ENCODE measurements at regions not wholly inside any gene's neighbourhood (a gene's known extent, or its start where the extent isn't known, plus 50 kb on each side); places are given as distances from the start of the nearest gene placed in this dataset.

DNA sequence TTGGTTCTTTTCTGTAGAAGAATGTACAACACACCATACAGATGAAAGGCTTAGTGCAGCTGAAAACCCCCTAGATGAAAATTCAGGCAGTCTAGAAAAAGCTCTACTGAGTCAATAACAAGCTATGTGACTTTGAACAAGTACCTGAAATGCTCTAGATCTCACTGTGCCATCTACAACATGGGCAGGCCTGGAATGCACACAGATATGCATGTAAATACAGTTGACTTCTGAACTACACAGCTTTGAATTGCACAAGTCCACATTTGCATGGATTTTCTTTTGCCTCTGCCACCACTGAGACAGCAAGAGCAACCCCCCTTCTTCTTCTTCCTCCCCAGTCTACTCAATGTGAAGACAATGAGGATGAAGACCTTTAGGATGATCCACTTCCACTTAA lies 98.4 kb downstream of the CNTN3 start:
- Histone ChIP-seq H3K9me3 (ENCODE audit: control insufficient read depth in 2 of 2, insufficient read depth in 1 of 2, low read depth in 1 of 2, low read length in 1 of 2) (no peaks in the 10 kb centered on the region), H3K27ac (ENCODE audit: low read depth in 2 of 2, low read length in 1 of 2) (no peak overlapping the region), H3K4me3 (ENCODE audit: low read depth in 1 of 2, low read length in 2 of 2) (no peak overlapping the region), H3K36me3 (ENCODE audit: control insufficient read depth in 2 of 2, insufficient read depth in 2 of 2, low read length in 1 of 2) (no peaks in the 10 kb centered on the region), H3K27me3 (ENCODE audit: control insufficient read depth in 1 of 2, insufficient read depth in 2 of 2, low read length in 2 of 2) (no peaks in the 10 kb centered on the region), H3K4me1 (ENCODE audit: control insufficient read depth in 2 of 2, insufficient read depth in 2 of 2, low read length in 1 of 2) (no peaks in the 10 kb centered on the region)

GRCh38 chr3:74515451-74515850 lies 99.0 kb downstream of the CNTN3 start:
- 88 to 89% methylated on average over 3 of the region's 3 CpGs for WGBS, 2 donors
- Histone ChIP-seq H3K27ac (ENCODE audit: low read depth in 2 of 2, low read length in 1 of 2) (no peak overlapping the region), H3K36me3 (ENCODE audit: control insufficient read depth in 2 of 2, insufficient read depth in 2 of 2, low read length in 1 of 2) (no peaks in the 10 kb centered on the region), H3K4me3 (ENCODE audit: low read depth in 1 of 2, low read length in 2 of 2) (no peak overlapping the region), H3K4me1 (ENCODE audit: control insufficient read depth in 2 of 2, insufficient read depth in 2 of 2, low read length in 1 of 2) (no peaks in the 10 kb centered on the region), H3K27me3 (ENCODE audit: control insufficient read depth in 1 of 2, insufficient read depth in 2 of 2, low read length in 2 of 2) (no peaks in the 10 kb centered on the region), H3K9me3 (ENCODE audit: control insufficient read depth in 2 of 2, insufficient read depth in 1 of 2, low read depth in 1 of 2, low read length in 1 of 2) (no peaks in the 10 kb centered on the region)

DNA sequence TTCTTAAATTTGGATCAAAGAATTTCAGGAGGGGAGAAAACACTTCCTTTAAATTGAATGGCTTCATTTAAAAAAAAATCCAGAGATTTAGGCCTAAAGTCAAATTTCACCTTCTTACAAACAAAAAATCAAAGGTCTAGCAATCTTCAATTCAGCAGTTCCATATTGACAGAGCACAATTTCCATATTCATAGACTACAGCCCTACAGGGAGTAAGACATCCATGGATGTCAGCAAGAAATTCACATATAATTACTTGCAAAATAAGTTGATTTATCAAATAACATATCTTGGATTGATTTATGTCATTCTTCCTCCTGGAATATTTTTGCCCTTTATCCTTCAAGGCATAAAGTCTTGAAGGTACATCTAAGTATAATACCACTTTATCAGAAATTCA lies 103.4 kb downstream of the CNTN3 start:
- Histone ChIP-seq H3K27ac (ENCODE audit: low read depth in 2 of 2, low read length in 1 of 2) (no peak overlapping the region), H3K4me3 (ENCODE audit: low read depth in 1 of 2, low read length in 2 of 2) (no peak overlapping the region), H3K36me3 (ENCODE audit: control insufficient read depth in 2 of 2, insufficient read depth in 2 of 2, low read length in 1 of 2) (no peaks in the 10 kb centered on the region), H3K27me3 (ENCODE audit: control insufficient read depth in 1 of 2, insufficient read depth in 2 of 2, low read length in 2 of 2) (no peaks in the 10 kb centered on the region), H3K9me3 (ENCODE audit: control insufficient read depth in 2 of 2, insufficient read depth in 1 of 2, low read depth in 1 of 2, low read length in 1 of 2) (no peaks in the 10 kb centered on the region), H3K4me1 (ENCODE audit: control insufficient read depth in 2 of 2, insufficient read depth in 2 of 2, low read length in 1 of 2) (no peaks in the 10 kb centered on the region)

DNA sequence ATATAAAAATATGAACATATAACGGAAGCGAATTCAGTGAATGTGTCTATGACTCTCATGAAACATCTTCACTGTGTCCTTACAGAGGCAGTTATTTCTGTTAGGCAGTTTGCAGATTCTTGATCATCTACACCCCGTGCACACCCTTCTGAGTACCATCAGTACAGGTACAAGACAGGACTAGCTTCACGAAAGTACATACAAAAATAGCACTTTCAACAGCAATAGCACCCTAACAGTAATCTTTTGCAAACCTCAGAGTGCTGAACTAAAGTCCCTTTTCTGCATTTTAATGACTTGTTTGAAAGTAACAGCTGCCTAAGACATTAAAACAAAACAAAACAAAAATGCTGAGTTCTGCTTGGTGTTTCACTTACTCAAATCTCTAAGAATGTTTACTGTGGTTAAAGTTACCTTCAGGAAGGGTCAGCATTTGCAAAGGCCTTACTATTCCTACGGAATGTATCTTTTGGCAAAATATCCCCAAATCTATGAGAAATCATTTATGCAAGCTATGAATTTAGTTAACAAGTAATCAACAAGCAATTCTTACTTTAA lies 104.1 kb downstream of the CNTN3 start:
- no peaks in the 10 kb centered on the region for H3K9me3 ChIP-seq (ENCODE audit: control insufficient read depth in 2 of 2, insufficient read depth in 1 of 2, low read depth in 1 of 2, low read length in 1 of 2)
- no peak overlapping the region for H3K27ac ChIP-seq (ENCODE audit: low read depth in 2 of 2, low read length in 1 of 2)
- 71 to 75% methylated on average over 5 of the region's 5 CpGs for WGBS, 2 donors
- no peaks in the 10 kb centered on the region for H3K36me3 ChIP-seq (ENCODE audit: control insufficient read depth in 2 of 2, insufficient read depth in 2 of 2, low read length in 1 of 2)
- no peak overlapping the region for H3K4me3 ChIP-seq (ENCODE audit: low read depth in 1 of 2, low read length in 2 of 2)
- no peaks in the 10 kb centered on the region for H3K4me1 ChIP-seq (ENCODE audit: control insufficient read depth in 2 of 2, insufficient read depth in 2 of 2, low read length in 1 of 2)
- no peaks in the 10 kb centered on the region for H3K27me3 ChIP-seq (ENCODE audit: control insufficient read depth in 1 of 2, insufficient read depth in 2 of 2, low read length in 2 of 2)

- 85 to 89% methylated on average over 6 of the region's 6 CpGs for WGBS, 2 donors
- Histone ChIP-seq H3K27me3 (ENCODE audit: control insufficient read depth in 1 of 2, insufficient read depth in 2 of 2, low read length in 2 of 2) (no peaks in the 10 kb centered on the region), H3K27ac (ENCODE audit: low read depth in 2 of 2, low read length in 1 of 2) (no peak overlapping the region)
Observed at GRCh38 chr3:74507691-74508090, 106.8 kb downstream of the CNTN3 start.

GRCh38 chr3:74506246-74506645 lies 108.2 kb downstream of the CNTN3 start:
- no peaks in the 10 kb centered on the region for H3K4me1 ChIP-seq (ENCODE audit: control insufficient read depth in 2 of 2, insufficient read depth in 2 of 2, low read length in 1 of 2)
- H3K4me3 ChIP-seq (ENCODE audit: low read depth in 1 of 2, low read length in 2 of 2) = no peak overlapping the region
- 48 to 58% methylated on average over 1 of the region's 1 CpG for WGBS, 2 donors
- no peaks in the 10 kb centered on the region for H3K36me3 ChIP-seq (ENCODE audit: control insufficient read depth in 2 of 2, insufficient read depth in 2 of 2, low read length in 1 of 2)
- H3K27ac ChIP-seq (ENCODE audit: low read depth in 2 of 2, low read length in 1 of 2) = no peak overlapping the region
- no peaks in the 10 kb centered on the region for H3K27me3 ChIP-seq (ENCODE audit: control insufficient read depth in 1 of 2, insufficient read depth in 2 of 2, low read length in 2 of 2)
- H3K9me3 ChIP-seq (ENCODE audit: control insufficient read depth in 2 of 2, insufficient read depth in 1 of 2, low read depth in 1 of 2, low read length in 1 of 2) = no peaks in the 10 kb centered on the region

More at GRCh38 chr3:74507691-74508090, 106.8 kb downstream of the CNTN3 start:
- Histone ChIP-seq H3K4me1 (ENCODE audit: control insufficient read depth in 2 of 2, insufficient read depth in 2 of 2, low read length in 1 of 2) (no peaks in the 10 kb centered on the region), H3K36me3 (ENCODE audit: control insufficient read depth in 2 of 2, insufficient read depth in 2 of 2, low read length in 1 of 2) (no peaks in the 10 kb centered on the region), H3K4me3 (ENCODE audit: low read depth in 1 of 2, low read length in 2 of 2) (no peak overlapping the region), H3K9me3 (ENCODE audit: control insufficient read depth in 2 of 2, insufficient read depth in 1 of 2, low read depth in 1 of 2, low read length in 1 of 2) (no peaks in the 10 kb centered on the region)

DNA sequence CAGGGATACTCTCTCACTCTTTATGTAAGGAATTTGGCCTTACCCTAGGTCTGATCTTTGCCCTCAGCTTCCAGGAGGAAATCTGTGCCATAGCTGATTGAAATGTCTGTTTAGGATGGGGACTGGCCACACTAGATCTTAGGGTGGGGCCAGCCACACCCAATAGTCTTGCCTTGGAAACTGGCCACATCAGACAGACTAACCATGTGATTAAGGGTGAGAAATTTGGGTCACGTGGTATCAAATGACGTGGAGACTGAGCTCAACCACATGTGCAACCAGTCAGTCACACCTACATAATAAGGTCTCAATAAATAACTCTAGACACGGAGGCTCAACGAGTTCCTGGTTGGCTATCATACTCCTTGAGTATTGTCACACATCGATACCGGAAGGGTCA lies 113.5 kb downstream of the CNTN3 start:
- H3K27me3 ChIP-seq (ENCODE audit: control insufficient read depth in 1 of 2, insufficient read depth in 2 of 2, low read length in 2 of 2) = no peaks in the 10 kb centered on the region
- no peaks in the 10 kb centered on the region for H3K36me3 ChIP-seq (ENCODE audit: control insufficient read depth in 2 of 2, insufficient read depth in 2 of 2, low read length in 1 of 2)
- H3K27ac ChIP-seq (ENCODE audit: low read depth in 2 of 2, low read length in 1 of 2) = no peak overlapping the region
- 70 to 78% methylated on average over 6 of the region's 6 CpGs for WGBS, 2 donors
- no peaks in the 10 kb centered on the region for H3K4me1 ChIP-seq (ENCODE audit: control insufficient read depth in 2 of 2, insufficient read depth in 2 of 2, low read length in 1 of 2)
- H3K9me3 ChIP-seq (ENCODE audit: control insufficient read depth in 2 of 2, insufficient read depth in 1 of 2, low read depth in 1 of 2, low read length in 1 of 2) = no peaks in the 10 kb centered on the region
- no peak overlapping the region for H3K4me3 ChIP-seq (ENCODE audit: low read depth in 1 of 2, low read length in 2 of 2)

DNA sequence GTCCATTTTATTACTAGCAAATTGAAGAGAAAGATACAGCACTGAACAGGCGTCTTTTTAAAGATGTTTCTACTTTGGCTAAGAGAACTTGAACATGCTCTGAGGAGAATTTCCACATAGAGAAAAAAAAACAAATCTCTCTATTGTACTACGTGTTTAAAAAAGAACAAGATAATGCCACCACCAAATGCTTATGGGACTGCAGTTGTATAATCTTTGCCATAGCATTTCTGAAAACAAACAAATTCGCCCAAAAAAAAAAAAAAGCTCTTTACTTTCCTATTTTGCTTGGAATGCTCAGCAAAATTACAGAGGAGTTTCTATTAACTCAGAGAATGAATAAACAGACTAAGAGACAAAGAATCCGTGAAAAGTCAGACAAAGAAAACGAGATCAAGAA lies 114.2 kb downstream of the CNTN3 start:
- Histone ChIP-seq H3K36me3 (ENCODE audit: control insufficient read depth in 2 of 2, insufficient read depth in 2 of 2, low read length in 1 of 2) (no peaks in the 10 kb centered on the region), H3K9me3 (ENCODE audit: control insufficient read depth in 2 of 2, insufficient read depth in 1 of 2, low read depth in 1 of 2, low read length in 1 of 2) (no peaks in the 10 kb centered on the region), H3K4me1 (ENCODE audit: control insufficient read depth in 2 of 2, insufficient read depth in 2 of 2, low read length in 1 of 2) (no peaks in the 10 kb centered on the region), H3K27ac (ENCODE audit: low read depth in 2 of 2, low read length in 1 of 2) (no peak overlapping the region), H3K27me3 (ENCODE audit: control insufficient read depth in 1 of 2, insufficient read depth in 2 of 2, low read length in 2 of 2) (no peaks in the 10 kb centered on the region), H3K4me3 (ENCODE audit: low read depth in 1 of 2, low read length in 2 of 2) (no peak overlapping the region)
- 34 to 50% methylated on average over 5 of the region's 5 CpGs for WGBS, 2 donors

DNA sequence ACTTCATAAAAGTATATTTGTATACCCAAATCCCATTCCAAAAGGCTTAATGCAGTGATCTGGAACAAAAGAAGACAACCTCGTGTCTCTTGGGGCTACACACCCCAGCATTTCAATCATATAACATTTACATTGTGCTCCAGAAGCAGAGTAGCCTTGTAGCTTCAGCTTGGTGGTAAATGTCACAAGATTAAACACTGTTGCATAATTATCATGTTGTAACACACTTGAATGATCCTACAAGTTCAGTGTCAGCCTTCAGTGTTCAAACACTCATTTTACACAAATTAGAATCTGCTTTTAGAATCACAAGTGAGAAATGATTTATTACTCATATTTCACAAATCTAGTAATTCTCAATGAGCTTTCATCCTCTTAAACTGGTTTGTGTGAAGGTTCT lies 122.6 kb downstream of the CNTN3 start:
- Histone ChIP-seq H3K27ac (ENCODE audit: low read depth in 2 of 2, low read length in 1 of 2) (no peak overlapping the region), H3K9me3 (ENCODE audit: control insufficient read depth in 2 of 2, insufficient read depth in 1 of 2, low read depth in 1 of 2, low read length in 1 of 2) (no peaks in the 10 kb centered on the region), H3K4me3 (ENCODE audit: low read depth in 1 of 2, low read length in 2 of 2) (no peak overlapping the region), H3K27me3 (ENCODE audit: control insufficient read depth in 1 of 2, insufficient read depth in 2 of 2, low read length in 2 of 2) (no peaks in the 10 kb centered on the region), H3K4me1 (ENCODE audit: control insufficient read depth in 2 of 2, insufficient read depth in 2 of 2, low read length in 1 of 2) (no peaks in the 10 kb centered on the region), H3K36me3 (ENCODE audit: control insufficient read depth in 2 of 2, insufficient read depth in 2 of 2, low read length in 1 of 2) (no peaks in the 10 kb centered on the region)
- WGBS, 2 donors = 42 to 49% methylated on average over 1 of the region's 1 CpG

DNA sequence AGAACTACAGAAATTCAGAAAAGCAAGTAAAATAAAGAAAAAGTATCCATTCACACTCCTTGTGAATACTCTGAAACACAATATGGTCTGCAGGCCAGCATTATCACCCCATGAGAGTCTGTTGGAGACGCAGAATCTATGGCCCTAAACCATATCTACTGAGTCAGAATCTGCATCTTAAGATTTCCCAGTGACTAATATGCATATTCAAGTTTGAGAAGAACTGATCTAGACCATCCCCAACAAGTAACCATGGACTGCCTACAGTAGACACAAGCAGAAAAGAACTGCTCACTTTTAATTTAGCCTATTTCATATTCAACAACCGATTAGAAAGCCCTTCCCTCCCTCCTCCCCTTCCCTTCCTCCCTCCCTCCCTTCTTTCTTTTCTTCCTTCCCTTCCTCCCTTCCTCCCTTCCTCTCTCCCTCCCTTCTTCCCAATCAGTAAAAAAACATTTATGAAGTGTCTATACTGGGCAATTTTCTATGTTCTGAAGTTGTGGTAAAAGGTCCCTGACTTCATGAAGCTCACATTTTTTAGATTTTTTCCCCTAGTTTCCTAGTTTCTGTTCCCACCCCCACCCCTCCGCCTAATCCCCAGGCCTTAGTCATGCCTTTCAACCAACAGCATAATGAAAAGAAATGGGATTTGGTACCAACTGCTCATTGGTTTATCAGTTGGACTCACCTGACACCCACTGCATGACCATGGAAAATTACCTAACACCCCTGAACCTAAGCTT lies 125.2 kb downstream of the CNTN3 start:
- H3K36me3 ChIP-seq (ENCODE audit: control insufficient read depth in 2 of 2, insufficient read depth in 2 of 2, low read length in 1 of 2) = no peaks in the 10 kb centered on the region
- no peak overlapping the region for H3K27ac ChIP-seq (ENCODE audit: low read depth in 2 of 2, low read length in 1 of 2)
- H3K4me3 ChIP-seq (ENCODE audit: low read depth in 1 of 2, low read length in 2 of 2) = no peak overlapping the region
- no peaks in the 10 kb centered on the region for H3K4me1 ChIP-seq (ENCODE audit: control insufficient read depth in 2 of 2, insufficient read depth in 2 of 2, low read length in 1 of 2)
- no peaks in the 10 kb centered on the region for H3K27me3 ChIP-seq (ENCODE audit: control insufficient read depth in 1 of 2, insufficient read depth in 2 of 2, low read length in 2 of 2)
- 47 to 54% methylated on average over 3 of the region's 3 CpGs for WGBS, 2 donors
- no peaks in the 10 kb centered on the region for H3K9me3 ChIP-seq (ENCODE audit: control insufficient read depth in 2 of 2, insufficient read depth in 1 of 2, low read depth in 1 of 2, low read length in 1 of 2)
